T-helper 17 cell (primary cell): ENCODE measurements at regions not wholly inside any gene's neighbourhood (a gene's known extent, or its start where the extent isn't known, plus 50 kb on each side); places are given as distances from the start of the nearest gene placed in this dataset.
"Not testable (repeated sequence)": the region's sequence is repeated elsewhere in the genome, so short reads cannot be mapped to it uniquely, and the experiment has no call there.

Experiments used
- ATAC-seq: fragments of 150-1000 bp; cut with Tn5 transposase; 2 replicates; pipeline ENCODE4 v1.10.0; 2021; ENCODE audit warnings: mild to moderate bottlenecking, moderate library complexity
- DNase-seq, 3 donors: peaks; one replicate each; pipeline versions ENCODE4 v3.0.0 to v3.0.0-alpha.2; 2020 to 2021
- H3K9me3 ChIP-seq: one replicate; pipeline ENCODE4 v1.7.0; 2013; ENCODE audit warnings: low read length, mild to moderate bottlenecking; ENCODE audit not compliant: control insufficient read depth, poor library complexity, severe bottlenecking
- H3K27ac Mint-ChIP-seq: one replicate; pipeline ENCODE4 v1.8.0; 2022; ENCODE audit warnings: mild to moderate bottlenecking, moderate library complexity, mixed read lengths
- H3K27me3 Mint-ChIP-seq: one replicate; pipeline ENCODE4 v1.8.0; 2022; ENCODE audit warnings: mixed read lengths
- H3K36me3 Mint-ChIP-seq: one replicate; pipeline ENCODE4 v1.8.0; 2022; ENCODE audit warnings: low read depth, mixed read lengths
- H3K4me1 Mint-ChIP-seq: one replicate; pipeline ENCODE4 v1.8.0; 2022; ENCODE audit warnings: mild to moderate bottlenecking, mixed read lengths
- H3K4me3 Mint-ChIP-seq: one replicate; pipeline ENCODE4 v1.8.0; 2022; ENCODE audit warnings: mild to moderate bottlenecking, moderate library complexity, mixed read lengths

GRCh38 chrX:39692796-39693195 is 405.0 kb downstream of the BCOR start:
- no peaks in the 10 kb centered on the region for H3K36me3 Mint-ChIP-seq
- DNase-seq = no peak
- ATAC-seq = no peak
- H3K27ac Mint-ChIP-seq = no peak overlapping the region
- no peaks in the 10 kb centered on the region for H3K9me3 ChIP-seq
- H3K27me3 Mint-ChIP-seq = peaks cover 24% of the 10 kb centered on the region
- no peak overlapping the region for H3K4me3 Mint-ChIP-seq
- no peaks in the 10 kb centered on the region for H3K4me1 Mint-ChIP-seq

- ATAC-seq (no peak), DNase-seq (no peak)
- H3K4me1 Mint-ChIP-seq = no peaks in the 10 kb centered on the region
- H3K27ac Mint-ChIP-seq = no peak overlapping the region
- no peak overlapping the region for H3K4me3 Mint-ChIP-seq
- peaks cover 24% of the 10 kb centered on the region for H3K27me3 Mint-ChIP-seq
- no peaks in the 10 kb centered on the region for H3K36me3 Mint-ChIP-seq
- H3K9me3 ChIP-seq = no peaks in the 10 kb centered on the region
Observed at GRCh38 chrX:39693298-39693697, 404.5 kb downstream of the BCOR start.

- not testable (repeated sequence) for H3K4me3 Mint-ChIP-seq, H3K4me1 Mint-ChIP-seq, H3K27ac Mint-ChIP-seq, H3K36me3 Mint-ChIP-seq, ATAC-seq, DNase-seq, H3K27me3 Mint-ChIP-seq, H3K9me3 ChIP-seq
Observed at GRCh38 chrX:39702636-39703035, 395.1 kb downstream of the BCOR start.

DNA sequence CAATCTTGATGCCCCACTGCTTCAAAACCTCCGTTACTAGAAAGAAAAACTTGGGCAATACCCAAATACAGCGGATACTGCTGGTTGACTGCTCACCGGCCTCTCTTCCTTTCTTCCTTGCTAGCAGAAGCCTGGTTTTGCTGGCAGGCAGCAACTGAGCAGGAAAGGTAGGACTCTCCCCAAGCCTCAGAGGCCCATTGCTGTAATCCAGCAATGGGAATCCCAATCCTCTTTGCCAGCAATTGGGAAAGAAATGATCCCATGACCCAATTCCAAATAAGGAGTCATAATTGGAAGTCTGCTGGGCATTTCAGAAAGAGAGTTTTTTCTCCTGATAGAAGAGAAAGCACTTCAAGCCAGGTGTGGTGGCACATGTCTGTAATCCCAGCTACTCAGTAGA is 394.5 kb downstream of the BCOR start:
- ATAC-seq = no peak
- H3K9me3 ChIP-seq = no peaks in the 10 kb centered on the region
- Mint-ChIP-seq H3K27ac (no peak overlapping the region), H3K27me3 (no peaks in the 10 kb centered on the region), H3K4me1 (no peaks in the 10 kb centered on the region), H3K4me3 (no peak overlapping the region), H3K36me3 (peaks cover 2% of the 10 kb centered on the region)
- DNase-seq = no peak

DNA sequence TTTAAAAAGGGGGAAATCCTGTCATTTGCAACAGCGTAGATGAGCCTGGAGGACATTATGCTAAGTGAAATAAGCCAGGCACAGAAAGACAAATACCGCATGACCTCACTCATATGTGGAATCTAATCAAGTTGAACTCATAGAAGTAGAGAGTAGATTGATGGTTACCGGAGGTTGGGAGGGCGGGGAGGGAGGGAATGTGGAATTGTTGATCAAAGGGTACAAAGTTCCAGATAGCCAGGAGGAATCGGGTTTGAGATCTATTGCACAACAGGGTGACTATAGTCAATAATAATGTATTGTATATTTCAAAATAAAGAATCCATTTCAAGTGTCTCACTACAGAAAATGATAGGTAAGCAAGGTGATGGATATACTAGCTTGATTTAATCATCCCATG is 393.2 kb downstream of the BCOR start:
- no peaks in the 10 kb centered on the region for H3K4me1 Mint-ChIP-seq
- no peaks in the 10 kb centered on the region for H3K9me3 ChIP-seq
- no peak overlapping the region for H3K27ac Mint-ChIP-seq
- H3K4me3 Mint-ChIP-seq = no peak overlapping the region
- DNase-seq (no peak), ATAC-seq (no peak)
- peaks cover 2% of the 10 kb centered on the region for H3K36me3 Mint-ChIP-seq
- H3K27me3 Mint-ChIP-seq = no peaks in the 10 kb centered on the region

DNA sequence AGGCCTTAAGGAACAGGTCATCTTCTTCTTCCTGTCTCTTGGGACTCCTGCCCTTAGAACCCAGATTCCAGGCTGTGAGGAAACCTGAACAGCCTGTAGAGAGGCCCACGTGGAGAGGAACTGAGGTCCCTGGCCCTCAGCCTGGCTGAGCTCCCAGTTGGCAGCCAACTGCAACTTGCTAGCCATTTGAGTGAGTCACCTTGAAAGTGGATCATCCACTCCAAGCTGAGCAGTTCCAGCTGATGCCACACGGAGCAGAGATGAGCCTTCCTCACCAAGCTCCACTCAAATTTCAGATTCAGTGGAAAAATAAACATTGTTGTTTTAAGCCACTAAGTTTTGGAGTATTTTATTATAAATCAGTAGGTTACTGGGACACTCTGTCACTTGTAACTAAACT is 392.5 kb downstream of the BCOR start:
- H3K27ac Mint-ChIP-seq = no peak overlapping the region
- peaks cover 2% of the 10 kb centered on the region for H3K36me3 Mint-ChIP-seq
- H3K4me1 Mint-ChIP-seq = no peaks in the 10 kb centered on the region
- H3K9me3 ChIP-seq = no peaks in the 10 kb centered on the region
- no peak overlapping the region for H3K4me3 Mint-ChIP-seq
- no peak for DNase-seq
- H3K27me3 Mint-ChIP-seq = no peaks in the 10 kb centered on the region
- no peak for ATAC-seq

- H3K4me1 Mint-ChIP-seq = no peaks in the 10 kb centered on the region
- peaks cover 2% of the 10 kb centered on the region for H3K36me3 Mint-ChIP-seq
- H3K4me3 Mint-ChIP-seq = no peak overlapping the region
Observed at GRCh38 chrX:39709364-39709763, 388.4 kb downstream of the BCOR start.

GRCh38 chrX:39709812-39710211 is 387.9 kb downstream of the BCOR start:
- no peak for DNase-seq
- Mint-ChIP-seq H3K4me3 (no peak overlapping the region), H3K4me1 (no peaks in the 10 kb centered on the region), H3K36me3 (peaks cover 2% of the 10 kb centered on the region), H3K27me3 (no peaks in the 10 kb centered on the region), H3K27ac (no peak overlapping the region)
- no peak for ATAC-seq
- H3K9me3 ChIP-seq = no peaks in the 10 kb centered on the region

More at GRCh38 chrX:39709364-39709763, 388.4 kb downstream of the BCOR start:
- ATAC-seq (no peak), DNase-seq (no peak)
- Mint-ChIP-seq H3K27ac (no peak overlapping the region), H3K27me3 (no peaks in the 10 kb centered on the region)
- H3K9me3 ChIP-seq = no peaks in the 10 kb centered on the region

- H3K9me3 ChIP-seq = no peaks in the 10 kb centered on the region
- no peak for DNase-seq
- no peak overlapping the region for H3K4me3 Mint-ChIP-seq
- no peaks in the 10 kb centered on the region for H3K4me1 Mint-ChIP-seq
- no peak overlapping the region for H3K27ac Mint-ChIP-seq
- no peak for ATAC-seq
- peaks cover 2% of the 10 kb centered on the region for H3K36me3 Mint-ChIP-seq
- H3K27me3 Mint-ChIP-seq = no peaks in the 10 kb centered on the region
Observed at GRCh38 chrX:39710776-39711175, 387.0 kb downstream of the BCOR start.

- H3K27me3 Mint-ChIP-seq = no peaks in the 10 kb centered on the region
- no peaks in the 10 kb centered on the region for H3K36me3 Mint-ChIP-seq
- no peak for ATAC-seq
- DNase-seq = no peak
- H3K4me1 Mint-ChIP-seq = no peaks in the 10 kb centered on the region
- H3K27ac Mint-ChIP-seq = no peak overlapping the region
- H3K4me3 Mint-ChIP-seq = no peak overlapping the region
- H3K9me3 ChIP-seq = no peaks in the 10 kb centered on the region
Observed at GRCh38 chrX:39714471-39714870, 383.3 kb downstream of the BCOR start.

- no peak overlapping the region for H3K4me3 Mint-ChIP-seq
- ATAC-seq (no peak), DNase-seq (no peak)
- no peaks in the 10 kb centered on the region for H3K36me3 Mint-ChIP-seq
- H3K4me1 Mint-ChIP-seq = no peaks in the 10 kb centered on the region
- no peaks in the 10 kb centered on the region for H3K9me3 ChIP-seq
- H3K27ac Mint-ChIP-seq = no peak overlapping the region
- H3K27me3 Mint-ChIP-seq = no peaks in the 10 kb centered on the region
Observed at GRCh38 chrX:39716401-39716800, 381.4 kb downstream of the BCOR start.

DNA sequence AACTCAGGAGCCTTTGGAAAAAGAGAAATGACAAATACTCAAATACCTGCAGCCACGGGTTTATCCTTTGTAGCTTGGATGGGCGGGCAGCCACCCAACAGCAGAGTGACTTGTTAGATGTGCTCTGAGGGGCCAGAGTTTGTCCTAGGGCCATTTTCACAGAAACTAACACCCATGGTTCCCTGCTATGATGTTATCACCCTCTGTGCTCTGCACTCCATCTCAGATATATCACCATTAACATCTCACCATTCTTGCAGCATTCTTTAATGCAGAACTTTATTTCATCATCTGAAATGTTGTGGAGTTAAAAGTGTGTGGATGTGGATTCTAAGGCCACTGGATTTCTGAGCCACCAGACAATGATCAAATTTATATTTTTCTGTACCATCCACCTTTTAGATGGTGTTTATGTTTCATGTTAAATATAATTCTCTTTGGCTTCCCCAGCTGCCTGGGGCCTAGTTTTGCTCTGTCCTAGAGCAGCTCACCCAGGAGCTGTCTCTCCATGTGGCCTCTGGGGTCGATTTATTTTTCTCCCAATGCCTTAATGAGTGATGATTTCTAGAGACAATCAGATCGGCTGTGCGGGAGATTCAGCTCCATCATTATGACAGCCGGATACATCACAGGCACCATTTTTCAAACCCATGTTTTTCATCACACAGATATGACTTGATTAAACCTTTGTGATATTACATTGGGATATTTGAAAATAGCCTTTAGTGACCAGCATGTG is 380.8 kb downstream of the BCOR start:
- H3K4me1 Mint-ChIP-seq = no peaks in the 10 kb centered on the region
- no peak overlapping the region for H3K4me3 Mint-ChIP-seq

GRCh38 chrX:39718981-39719380 is 378.8 kb downstream of the BCOR start:
- no peaks in the 10 kb centered on the region for H3K9me3 ChIP-seq
- ATAC-seq (no peak), DNase-seq (no peak)
- Mint-ChIP-seq H3K36me3 (peaks cover 3% of the 10 kb centered on the region), H3K4me1 (no peaks in the 10 kb centered on the region), H3K4me3 (no peak overlapping the region), H3K27ac (no peak overlapping the region), H3K27me3 (no peaks in the 10 kb centered on the region)

More for the DNA sequence above, 380.8 kb downstream of the BCOR start:
- no peaks in the 10 kb centered on the region for H3K27me3 Mint-ChIP-seq
- no peaks in the 10 kb centered on the region for H3K9me3 ChIP-seq
- no peaks in the 10 kb centered on the region for H3K36me3 Mint-ChIP-seq
- DNase-seq (no peak), ATAC-seq (no peak)
- H3K27ac Mint-ChIP-seq = no peak overlapping the region

- peaks cover 2% of the 10 kb centered on the region for H3K4me1 Mint-ChIP-seq
- DNase-seq (no peak), ATAC-seq (no peak)
- H3K27me3 Mint-ChIP-seq = no peaks in the 10 kb centered on the region
- no peak overlapping the region for H3K27ac Mint-ChIP-seq
- no peaks in the 10 kb centered on the region for H3K9me3 ChIP-seq
- H3K36me3 Mint-ChIP-seq = peaks cover 3% of the 10 kb centered on the region
- no peak overlapping the region for H3K4me3 Mint-ChIP-seq
Observed at GRCh38 chrX:39720945-39721344, 376.8 kb downstream of the BCOR start.
